Heart right ventricle (tissue), 16 donors: ENCODE measurements at regions not wholly inside any gene's neighbourhood (a gene's known extent, or its start where the extent isn't known, plus 50 kb on each side); places are given as distances from the start of the nearest gene placed in this dataset.

ENCODE experiments used
- ATAC-seq, 8 donors: fragments of 200-7000 bp; cut with Tn5 transposase; one replicate each; pipeline ENCODE4 v1.9.1; 2020; ENCODE audit warnings: mild to moderate bottlenecking in 8 of 8, moderate library complexity in 8 of 8, moderate number of reproducible peaks in 1 of 8
- DNase-seq, 2 donors: peaks; one replicate each; pipeline ENCODE4 v3.0.0-alpha.2; 2020
- H3K27ac ChIP-seq, 10 donors: fragments of 200-600 bp; sonication (generic) in 2 of 10; one replicate each; pipeline versions ENCODE4 v1.5.0 to v1.8.0; 2020 to 2022; ENCODE audit warnings: mild to moderate bottlenecking in 3 of 10
- H3K27me3 ChIP-seq, 7 donors: fragments of 200-600 bp; one replicate each; pipeline ENCODE4 v1.8.0; 2021 to 2022; ENCODE audit warnings: mild to moderate bottlenecking in 2 of 7
- H3K36me3 ChIP-seq, 9 donors: fragments of 200-600 bp; sonication (generic) in 1 of 9; one replicate each; pipeline versions ENCODE4 v1.5.0 to v1.8.0; 2020 to 2022; ENCODE audit warnings: mild to moderate bottlenecking in 2 of 9
- H3K4me1 ChIP-seq, 9 donors: fragments of 200-600 bp; sonication (generic) in 1 of 9; one replicate each; pipeline versions ENCODE4 v1.5.0 to v1.8.0; 2020 to 2022; ENCODE audit warnings: mild to moderate bottlenecking in 4 of 9
- H3K4me3 ChIP-seq, 10 donors: fragments of 200-600 bp; sonication (generic) in 2 of 10; one replicate each; pipeline versions ENCODE4 v1.5.0 to v1.8.0; 2020 to 2022; ENCODE audit warnings: mild to moderate bottlenecking in 7 of 10, moderate library complexity in 2 of 10
- H3K9me3 ChIP-seq, 11 donors: fragments of 200-600 bp in 10 of 11; sonication (generic) in 2 of 11; one replicate each; pipeline versions ENCODE4 v1.5.0 to v1.8.0; 2013 to 2022; ENCODE audit warnings: mild to moderate bottlenecking in 2 of 11, control low read depth in 1 of 11, moderate library complexity in 1 of 11
- WGBS, 2 donors: extraction: QIAGEN DNeasy Blood & Tissue Kit; methylation state at CpG; one replicate each; pipeline ENCODE4 v1.1.7; 2013; ENCODE audit warnings: inconsistent platforms in 1 of 2; 5-methylcytosine and 5-hydroxymethylcytosine counted together
- intact Hi-C, 10 donors: fragments of 100-400 bp; cut with DNase I; formaldehyde crosslinking; loops; one replicate each; pipeline versions ENCODE4 v1.11.1 to v1.14.2; 2022
- TF ChIP-seq, protein P1 (sequence below), 9 donors: fragments of 200-600 bp; sonication (generic) in 2 of 9; IDR thresholded peaks; one replicate each; pipeline versions ENCODE4 v1.5.0 to v1.8.0; 2021 to 2022; ENCODE audit warnings: antibody characterized with exemption in 9 of 9, mild to moderate bottlenecking in 5 of 9, moderate library complexity in 1 of 9
- donor health status: Arrhythmogenic right ventricular cardiomyopathy.
- donor health status: ischemic (EF 13 %, LVEDD 7.1; RV severe dilation, severe dysfunction).
- donor health status: healthy with polysubstance abuse.
- donor health status: DM: no; HTN: yes; CAD: no.
- donor health status: DM: no; HTN: no; CAD: no.
- donor health status: ischemic (EF 25% LVEDD 6.9; RV normal size, moderate dysfunction).
- donor health status: ischemic (EF 25% LVEDD 5.7; RV mildly dilated, moderate dysfunction).
- donor health status: healthy.
- donor health status: DM: yes; HTN: yes; CAD: no.
- donor health status: Ischemic cardiomyopathy.
- donor health status: ischemic (EF 35%, LVEDD 5.7; RV mildly dilated, moderate dysfunction).
- donor health status: nonischemic (EF 11% LVEDD 7.7; RV severe dilation, severe dysfunction).
- donor health status: DM: yes; HTN: yes; CAD: no.
- donor health status: PGD.
- donor health status: ischemic (EF 29% LVEDD 5.4; RV normal size, mild dysfunction).
- donor health status: nonischemic (EF 23%, LVEDD 6.1; RV moderate dilation, normal function).

DNA sequence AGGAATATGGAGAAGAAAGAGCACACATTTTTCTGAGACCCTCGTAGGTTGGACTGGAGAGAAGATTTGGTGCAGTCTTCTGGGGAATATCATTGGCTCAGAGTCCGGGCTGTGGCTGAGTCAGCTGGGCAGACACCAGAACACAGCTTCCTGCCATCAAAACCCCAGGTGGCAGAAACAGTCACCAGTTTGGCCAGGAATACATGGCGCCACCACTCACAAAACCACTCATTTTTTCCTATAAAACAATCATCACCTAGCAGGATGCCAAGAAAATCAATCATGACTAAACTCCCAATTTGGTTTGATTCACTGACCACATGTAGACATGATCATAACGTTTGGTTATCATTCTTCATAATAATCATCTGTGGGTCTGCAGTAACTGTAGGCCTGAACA is 178.1 kb upstream of the PBX1 start:
- H3K9me3 ChIP-seq, result no peaks in the 10 kb centered on the region
- no peaks in the 10 kb centered on the region for H3K4me1 ChIP-seq
- intact Hi-C loops, result no loop called here
- no peaks in the 10 kb centered on the region for H3K27me3 ChIP-seq
- H3K36me3 ChIP-seq, result no peaks in the 10 kb centered on the region
- TF ChIP-seq, protein P1, sequence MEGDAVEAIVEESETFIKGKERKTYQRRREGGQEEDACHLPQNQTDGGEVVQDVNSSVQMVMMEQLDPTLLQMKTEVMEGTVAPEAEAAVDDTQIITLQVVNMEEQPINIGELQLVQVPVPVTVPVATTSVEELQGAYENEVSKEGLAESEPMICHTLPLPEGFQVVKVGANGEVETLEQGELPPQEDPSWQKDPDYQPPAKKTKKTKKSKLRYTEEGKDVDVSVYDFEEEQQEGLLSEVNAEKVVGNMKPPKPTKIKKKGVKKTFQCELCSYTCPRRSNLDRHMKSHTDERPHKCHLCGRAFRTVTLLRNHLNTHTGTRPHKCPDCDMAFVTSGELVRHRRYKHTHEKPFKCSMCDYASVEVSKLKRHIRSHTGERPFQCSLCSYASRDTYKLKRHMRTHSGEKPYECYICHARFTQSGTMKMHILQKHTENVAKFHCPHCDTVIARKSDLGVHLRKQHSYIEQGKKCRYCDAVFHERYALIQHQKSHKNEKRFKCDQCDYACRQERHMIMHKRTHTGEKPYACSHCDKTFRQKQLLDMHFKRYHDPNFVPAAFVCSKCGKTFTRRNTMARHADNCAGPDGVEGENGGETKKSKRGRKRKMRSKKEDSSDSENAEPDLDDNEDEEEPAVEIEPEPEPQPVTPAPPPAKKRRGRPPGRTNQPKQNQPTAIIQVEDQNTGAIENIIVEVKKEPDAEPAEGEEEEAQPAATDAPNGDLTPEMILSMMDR (IDR thresholded peaks at IDR 0.05), result no peak
- H3K4me3 ChIP-seq, result no peak overlapping the region
- DNase-seq (no peak), ATAC-seq (peak in 1 of 8 donors; percentile 63)
- WGBS, 2 donors, result 26 to 48% methylated on average over 4 of the region's 4 CpGs
- no peak overlapping the region for H3K27ac ChIP-seq

DNA sequence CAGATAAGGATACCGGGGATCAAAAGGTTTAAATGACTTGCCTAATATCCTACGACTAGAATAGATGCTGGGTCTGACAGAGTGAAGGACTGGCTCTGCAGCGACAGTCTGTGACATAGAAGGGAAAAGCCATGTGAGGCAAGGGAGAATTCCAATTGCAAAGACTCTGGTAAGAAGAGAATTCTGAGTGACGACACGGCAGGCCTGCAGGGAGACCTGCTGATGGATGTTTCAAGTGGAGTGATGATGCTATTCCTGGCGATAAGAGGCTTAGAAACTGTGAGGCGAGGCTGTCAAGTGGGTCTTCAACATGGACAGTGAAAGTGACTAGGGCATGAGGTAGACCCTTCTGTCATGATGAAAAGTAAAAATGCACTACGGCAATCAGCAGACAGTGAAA is 176.6 kb upstream of the PBX1 start:
- no peaks in the 10 kb centered on the region for H3K36me3 ChIP-seq
- peak in 5 of 8 donors; percentile 58 to 92 (median 72) for ATAC-seq
- 27 to 34% methylated on average over 8 of the region's 8 CpGs for WGBS, 2 donors
- DNase-seq, result no peak
- H3K27me3 ChIP-seq, result no peaks in the 10 kb centered on the region
- TF ChIP-seq, protein P1 (IDR thresholded peaks at IDR 0.05), result no peak
- H3K4me3 ChIP-seq, result no peak overlapping the region
- H3K27ac ChIP-seq, result no peak overlapping the region
- H3K9me3 ChIP-seq, result peaks cover 0 to 4% (median 0%) of the 10 kb centered on the region in 11 donors
- intact Hi-C loops, result no loop called here
- H3K4me1 ChIP-seq, result no peaks in the 10 kb centered on the region

DNA sequence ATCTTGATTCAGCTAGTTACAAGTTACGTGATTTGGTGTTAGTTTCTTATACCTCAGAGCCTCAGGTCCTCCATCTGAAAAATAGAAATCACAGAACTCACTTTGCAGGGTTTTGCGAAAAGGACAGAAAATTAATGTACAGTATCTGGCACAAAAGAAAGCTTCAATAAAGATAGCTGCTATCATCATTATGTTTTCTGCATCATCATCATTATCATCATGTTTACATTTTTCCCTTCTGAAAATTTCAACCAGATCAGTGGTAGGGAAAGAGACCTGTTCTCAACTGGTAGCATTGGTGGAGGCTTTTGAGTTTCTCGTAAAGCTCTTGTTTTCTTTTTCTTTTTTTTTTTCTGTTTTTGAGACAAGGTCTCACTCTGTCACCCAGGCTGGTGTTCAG is 174.7 kb upstream of the PBX1 start:
- no peak for ATAC-seq
- Histone ChIP-seq H3K36me3 (no peaks in the 10 kb centered on the region), H3K9me3 (peaks cover 0 to 4% (median 0%) of the 10 kb centered on the region in 11 donors), H3K4me3 (no peak overlapping the region), H3K27ac (no peak overlapping the region), H3K27me3 (no peaks in the 10 kb centered on the region), H3K4me1 (no peaks in the 10 kb centered on the region)
- DNase-seq, result no peak
- TF ChIP-seq, protein P1 (IDR thresholded peaks at IDR 0.05), result no peak
- intact Hi-C loops, result no loop called here
- 84 to 93% methylated on average over 3 of the region's 3 CpGs for WGBS, 2 donors

DNA sequence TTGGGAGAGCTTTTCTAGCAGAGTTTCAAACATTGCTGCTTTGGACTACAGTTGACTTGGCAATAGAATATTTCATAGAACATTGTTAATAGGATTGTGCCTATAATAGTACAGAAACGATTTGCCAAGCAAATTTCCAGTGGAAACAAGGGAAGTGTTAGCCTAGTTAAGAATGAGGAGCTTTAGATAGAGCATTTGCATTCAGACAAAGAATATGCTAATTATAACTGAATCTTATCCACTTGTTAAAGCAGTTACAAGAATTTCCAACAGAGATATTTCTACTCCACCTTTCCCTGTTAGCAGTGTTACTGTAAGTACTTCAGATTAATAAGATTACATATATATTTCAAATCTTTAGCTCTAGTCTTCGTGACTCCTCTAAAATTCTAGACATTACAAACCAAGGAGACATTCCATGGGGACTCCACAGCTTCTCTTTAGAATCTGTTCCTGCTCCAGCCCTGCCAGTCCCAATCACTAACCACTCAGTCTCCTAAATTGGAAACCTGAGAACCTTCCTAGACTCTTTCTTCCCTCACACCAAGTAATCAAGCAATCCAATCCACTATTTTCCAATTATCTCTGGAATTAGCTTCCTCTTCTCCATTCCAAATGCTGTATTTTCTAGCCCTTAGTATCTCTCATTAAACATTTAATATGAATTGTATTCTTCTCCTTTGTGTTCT is 141.8 kb upstream of the PBX1 start:
- 47 to 49% methylated on average over 2 of the region's 2 CpGs for WGBS, 2 donors
- TF ChIP-seq, protein P1 (IDR thresholded peaks at IDR 0.05), result no peak
- Histone ChIP-seq H3K36me3 (no peaks in the 10 kb centered on the region), H3K27ac (no peak overlapping the region), H3K4me3 (no peak overlapping the region), H3K27me3 (no peaks in the 10 kb centered on the region), H3K9me3 (no peaks in the 10 kb centered on the region), H3K4me1 (no peaks in the 10 kb centered on the region)
- ATAC-seq, result no peak
- intact Hi-C loops, result no loop called here
- no peak for DNase-seq
